K562 (cell line): ENCODE measurements at regions not wholly inside any gene's neighbourhood (a gene's known extent, or its start where the extent isn't known, plus 50 kb on each side); places are given as distances from the start of the nearest gene placed in this dataset.

Source experiments
- ATAC-seq: fragments of 200-7000 bp; cut with Tn5 transposase; 3 replicates; pipeline ENCODE4 v1.9.1; 2020; ENCODE audit warnings: moderate library complexity
- BruUV-seq: library from RNA; stranded (reverse); fragments of 400-500 nt; replicated peaks from 2 replicates; lab custom pipeline; 2021; lab: Mats Ljungman, UMichigan
- CTCF ChIA-PET: fragments of 300-600 bp; formaldehyde crosslinking; extraction: SDS; loops from one replicate; lab custom pipeline; 2021; ENCODE audit warnings: low intra/inter-chr PET ratio; lab: Yijun Ruan, JAX
- POLR2A ChIA-PET: fragments of 300-600, 350-650 bp; sonication (Branson Sonifier 250); formaldehyde crosslinking; extraction: SDS; loops from one replicate; lab custom pipeline; 2021; ENCODE audit warnings: antibody characterized with exemption, inconsistent platforms; lab: Yijun Ruan, JAX
- DNase-seq, 4 experiments: peaks; one replicate each; pipeline versions ENCODE4 v3.0.0 to v3.0.0-alpha.2; 2011 to 2018; ENCODE audit warnings: low spot score in 3 of 4, mixed read lengths in 3 of 4; ENCODE audit errors: extremely low read depth in 1 of 4
- FAIRE-seq: peaks from 2 replicates; lab custom pipeline; 2011; peaks lifted over from hg19 to GRCh38; lab: Jason Lieb, UNC
- H2AFZ ChIP-seq: 2 replicates; pipeline ENCODE4 v1.6.0; 2011; ENCODE audit warnings: low read depth, low read length, control low read depth, inconsistent platforms
- H3K27ac ChIP-seq: fragments of 200-600 bp; 3 replicates; pipeline ENCODE4 v1.8.0; 2011; ENCODE audit warnings: low read depth, mild to moderate bottlenecking, control low read depth, inconsistent platforms, low read length, moderate library complexity, mixed read lengths; ENCODE audit errors: extremely low read depth
- H3K27me3 ChIP-seq, 2 experiments: fragments of 300-600 bp in 1 of 2; 2 replicates in 1 of 2; 3 replicates in 1 of 2; pipeline versions ENCODE4 v1.6.0 to v1.8.0; 2011; ENCODE audit warnings: inconsistent platforms in 2 of 2, low read length in 2 of 2, mild to moderate bottlenecking in 1 of 2, mixed read lengths in 1 of 2, moderate library complexity in 1 of 2; ENCODE audit not compliant: control insufficient read depth in 2 of 2, insufficient read depth in 2 of 2
- H3K36me3 ChIP-seq: fragments of 300-600 bp; 3 replicates; pipeline ENCODE4 v1.8.0; 2011; ENCODE audit warnings: mild to moderate bottlenecking, low read length, inconsistent platforms; ENCODE audit not compliant: control insufficient read depth, insufficient read depth
- H3K4me1 ChIP-seq, 2 experiments: fragments of 200-600 bp in 1 of 2; replicated peaks in 1 of 2; 2 replicates in 1 of 2; 3 replicates in 1 of 2; pipeline versions ENCODE4 v1.5.1 to v1.8.0; 2011; ENCODE audit warnings: inconsistent platforms in 2 of 2, low read length in 2 of 2, mild to moderate bottlenecking in 1 of 2, mixed read lengths in 1 of 2, moderate library complexity in 1 of 2; ENCODE audit not compliant: control insufficient read depth in 2 of 2, insufficient read depth in 2 of 2
- H3K4me2 ChIP-seq: 2 replicates; pipeline ENCODE4 v1.6.1; 2011; ENCODE audit warnings: low read length, control low read depth, inconsistent platforms, mixed read lengths; ENCODE audit not compliant: insufficient read depth
- H3K4me3 ChIP-seq: fragments of 200-600 bp; sonication (generic), shearing (Covaris generic); 2 replicates; pipeline ENCODE4 v1.5.1; 2016; ENCODE audit warnings: control low read depth, inconsistent platforms
- H3K79me2 ChIP-seq: fragments of 200-600 bp; 3 replicates; pipeline ENCODE4 v1.8.0; 2011; ENCODE audit warnings: low read length, inconsistent platforms; ENCODE audit not compliant: control insufficient read depth, insufficient read depth
- H3K9ac ChIP-seq, 2 experiments: 2 replicates each; pipeline versions ENCODE4 v1.6.0 to v1.6.1; 2011; ENCODE audit warnings: low read depth in 2 of 2, low read length in 2 of 2, control low read depth in 1 of 2, inconsistent platforms in 1 of 2, mild to moderate bottlenecking in 1 of 2, mixed read lengths in 1 of 2; ENCODE audit not compliant: insufficient read depth in 1 of 2
- H3K9me1 ChIP-seq: one replicate; pipeline ENCODE4 v1.6.0; 2011; ENCODE audit warnings: inconsistent platforms, mild to moderate bottlenecking, low read length, moderate library complexity; ENCODE audit not compliant: control insufficient read depth, insufficient read depth
- H3K9me3 ChIP-seq: replicated peaks from 2 replicates; pipeline ENCODE4 v1.5.1; 2011; ENCODE audit warnings: low read depth, low read length, inconsistent platforms; ENCODE audit not compliant: control insufficient read depth, insufficient read depth
- H4K20me1 ChIP-seq: replicated peaks from 2 replicates; pipeline ENCODE4 v1.6.1; 2011; ENCODE audit warnings: low read length, inconsistent platforms, mixed read lengths; ENCODE audit not compliant: control insufficient read depth, insufficient read depth
- in situ Hi-C: fragments of 300-500 bp; cut with MboI; formaldehyde crosslinking; loops from 4 replicates; pipeline ENCODE4 v1.15.0; 2018; ENCODE audit warnings: inconsistent platforms, mixed read lengths
- intact Hi-C: fragments of 100-400 bp; cut with micrococcal nuclease; formaldehyde crosslinking; loops from 2 replicates; pipeline ENCODE4 v1.14.2; 2022
- TF ChIP-seq, protein P1 (sequence below), 2 experiments: fragments of 450-650 bp in 1 of 2; sonication (generic) in 1 of 2; formaldehyde crosslinking in 1 of 2; IDR thresholded peaks; 2 replicates each; pipeline versions ENCODE4 v1.7.1 to v1.9.0; 2016 to 2022; ENCODE audit warnings: inconsistent platforms in 1 of 2, mild to moderate bottlenecking in 1 of 2, missing genetic modification reagents in 1 of 2

DNA sequence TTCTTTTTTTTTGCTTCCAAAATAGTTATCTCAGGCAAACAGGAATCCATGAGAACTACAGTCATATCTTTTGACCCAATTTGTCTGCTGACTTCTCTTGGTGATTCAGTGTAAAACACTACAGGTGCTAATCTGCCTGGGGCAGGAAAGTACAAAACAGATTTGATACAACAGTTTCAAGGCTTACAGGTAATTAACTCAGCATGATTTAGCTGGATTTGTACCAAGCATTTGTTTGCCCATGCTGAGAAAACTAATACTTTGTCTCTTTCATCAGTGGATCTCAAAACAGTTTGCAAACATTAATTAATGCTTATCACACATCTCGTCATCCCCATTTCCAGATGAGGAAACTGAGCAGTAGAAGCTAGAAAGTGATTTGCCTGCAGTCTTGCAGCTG is 312.5 kb upstream of the SEMA6A start (continued):
- TF ChIP-seq, protein P1, sequence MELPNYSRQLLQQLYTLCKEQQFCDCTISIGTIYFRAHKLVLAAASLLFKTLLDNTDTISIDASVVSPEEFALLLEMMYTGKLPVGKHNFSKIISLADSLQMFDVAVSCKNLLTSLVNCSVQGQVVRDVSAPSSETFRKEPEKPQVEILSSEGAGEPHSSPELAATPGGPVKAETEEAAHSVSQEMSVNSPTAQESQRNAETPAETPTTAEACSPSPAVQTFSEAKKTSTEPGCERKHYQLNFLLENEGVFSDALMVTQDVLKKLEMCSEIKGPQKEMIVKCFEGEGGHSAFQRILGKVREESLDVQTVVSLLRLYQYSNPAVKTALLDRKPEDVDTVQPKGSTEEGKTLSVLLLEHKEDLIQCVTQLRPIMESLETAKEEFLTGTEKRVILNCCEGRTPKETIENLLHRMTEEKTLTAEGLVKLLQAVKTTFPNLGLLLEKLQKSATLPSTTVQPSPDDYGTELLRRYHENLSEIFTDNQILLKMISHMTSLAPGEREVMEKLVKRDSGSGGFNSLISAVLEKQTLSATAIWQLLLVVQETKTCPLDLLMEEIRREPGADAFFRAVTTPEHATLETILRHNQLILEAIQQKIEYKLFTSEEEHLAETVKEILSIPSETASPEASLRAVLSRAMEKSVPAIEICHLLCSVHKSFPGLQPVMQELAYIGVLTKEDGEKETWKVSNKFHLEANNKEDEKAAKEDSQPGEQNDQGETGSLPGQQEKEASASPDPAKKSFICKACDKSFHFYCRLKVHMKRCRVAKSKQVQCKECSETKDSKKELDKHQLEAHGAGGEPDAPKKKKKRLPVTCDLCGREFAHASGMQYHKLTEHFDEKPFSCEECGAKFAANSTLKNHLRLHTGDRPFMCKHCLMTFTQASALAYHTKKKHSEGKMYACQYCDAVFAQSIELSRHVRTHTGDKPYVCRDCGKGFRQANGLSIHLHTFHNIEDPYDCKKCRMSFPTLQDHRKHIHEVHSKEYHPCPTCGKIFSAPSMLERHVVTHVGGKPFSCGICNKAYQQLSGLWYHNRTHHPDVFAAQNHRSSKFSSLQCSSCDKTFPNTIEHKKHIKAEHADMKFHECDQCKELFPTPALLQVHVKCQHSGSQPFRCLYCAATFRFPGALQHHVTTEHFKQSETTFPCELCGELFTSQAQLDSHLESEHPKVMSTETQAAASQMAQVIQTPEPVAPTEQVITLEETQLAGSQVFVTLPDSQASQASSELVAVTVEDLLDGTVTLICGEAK (IDR thresholded peaks at IDR 0.05), result no peak
- TF ChIP-seq, protein P1 (CRISPR knock-in tag; IDR thresholded peaks at IDR 0.05), result no peak

DNA sequence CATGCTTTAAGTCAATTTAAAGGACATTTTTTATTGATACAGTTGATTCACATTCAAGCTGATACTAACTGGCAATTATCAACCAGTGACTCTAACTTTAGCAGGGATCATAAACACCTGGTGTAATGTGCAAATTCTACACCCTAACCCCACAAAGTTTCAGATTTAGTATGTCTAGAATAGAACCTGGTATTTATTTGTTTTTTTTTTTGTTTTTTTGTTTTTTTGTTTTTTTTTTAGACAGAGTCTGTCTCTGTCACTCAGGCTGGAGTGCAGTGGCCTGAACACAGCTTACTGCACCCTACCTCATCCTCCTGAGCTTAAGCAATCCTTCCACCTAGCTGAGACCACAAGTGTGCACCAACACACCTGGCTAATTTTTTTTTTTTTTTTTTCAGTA is 311.2 kb upstream of the SEMA6A start:
- H4K20me1 ChIP-seq, result no peaks in the 10 kb centered on the region
- ATAC-seq (no peak), FAIRE-seq (no peak), DNase-seq (no peak)
- H2AFZ ChIP-seq, result no peak overlapping the region
- H3K9ac ChIP-seq, result no peak overlapping the region
- no peaks in the 10 kb centered on the region for H3K36me3 ChIP-seq
- intact Hi-C loops (no loop called here), in situ Hi-C loops (no loop called here)
- POLR2A ChIA-PET, result no interaction called here
- CTCF ChIA-PET, result no interaction called here
- BruUV-seq, result no TSS peak
- H3K4me2 ChIP-seq, result no peak overlapping the region
- no peaks in the 10 kb centered on the region for H3K27me3 ChIP-seq
- H3K79me2 ChIP-seq, result no peaks in the 10 kb centered on the region
- H3K27ac ChIP-seq, result no peak overlapping the region
- no peaks in the 10 kb centered on the region for H3K4me1 ChIP-seq
- no peaks in the 10 kb centered on the region for H3K9me3 ChIP-seq
- no peak overlapping the region for H3K4me3 ChIP-seq
- H3K9me1 ChIP-seq, result no peaks in the 10 kb centered on the region
